ENCODE measurements at regions not wholly inside any gene's neighbourhood (a gene's known extent, or its start where the extent isn't known, plus 50 kb on each side); places are given as distances from the start of the nearest gene placed in this dataset.
"Not testable (repeated sequence)": the region's sequence is repeated elsewhere in the genome, so short reads cannot be mapped to it uniquely, and the experiment has no call there.

DNA sequence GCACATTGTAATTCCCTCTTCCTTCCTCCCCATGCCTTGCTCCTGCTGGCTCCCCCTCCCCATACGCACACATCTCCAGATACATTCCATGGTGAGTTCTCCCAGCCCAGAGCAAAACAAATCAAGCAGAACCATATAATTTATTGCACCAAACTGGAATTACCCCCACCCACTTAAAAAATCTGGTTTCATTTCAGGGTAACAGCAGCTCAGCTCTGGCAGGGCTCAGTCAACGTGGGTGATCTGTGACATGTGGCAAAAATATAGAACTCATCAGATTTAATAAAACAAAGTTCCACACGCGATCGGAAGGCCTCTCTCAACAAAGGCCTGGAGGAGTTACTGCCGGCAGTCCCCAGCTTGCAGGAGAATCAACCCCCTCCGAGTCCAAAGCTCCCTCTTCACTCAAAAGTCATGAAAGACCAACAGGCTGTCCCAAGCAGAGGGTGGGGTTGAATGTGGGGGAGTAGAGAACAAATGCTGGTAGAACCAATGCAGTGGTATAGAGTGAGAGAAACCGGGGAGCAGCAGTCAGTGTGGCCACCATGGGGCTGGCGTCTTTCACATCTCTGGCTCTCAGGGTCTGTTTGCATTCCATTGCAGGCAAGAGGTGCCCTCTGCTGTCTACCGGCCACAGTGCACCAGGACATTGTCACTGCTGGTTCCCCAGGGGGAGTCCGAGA, 323.3 kb upstream of the NT5E start:
- no peak for DNase-seq

DNA sequence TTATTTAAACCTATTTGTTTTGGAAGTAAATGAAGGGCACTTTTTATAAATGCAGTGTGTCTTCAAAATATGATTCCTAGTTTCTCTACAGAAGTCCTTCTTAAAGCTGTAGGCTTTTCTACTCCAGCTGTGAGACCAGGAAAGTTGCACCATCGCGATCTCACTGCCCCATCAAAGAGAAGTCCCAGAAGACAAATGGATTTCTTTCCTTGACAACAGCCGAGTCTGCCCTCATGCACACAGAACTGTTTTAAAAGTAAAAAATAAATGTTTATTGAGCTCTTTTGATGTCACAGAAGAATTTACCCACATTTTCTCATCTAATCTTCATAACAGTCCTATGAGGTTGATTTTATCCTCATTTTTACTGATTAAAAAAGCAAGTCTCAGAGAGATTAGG, 324.4 kb upstream of the NT5E start:
- no peak for DNase-seq

DNA sequence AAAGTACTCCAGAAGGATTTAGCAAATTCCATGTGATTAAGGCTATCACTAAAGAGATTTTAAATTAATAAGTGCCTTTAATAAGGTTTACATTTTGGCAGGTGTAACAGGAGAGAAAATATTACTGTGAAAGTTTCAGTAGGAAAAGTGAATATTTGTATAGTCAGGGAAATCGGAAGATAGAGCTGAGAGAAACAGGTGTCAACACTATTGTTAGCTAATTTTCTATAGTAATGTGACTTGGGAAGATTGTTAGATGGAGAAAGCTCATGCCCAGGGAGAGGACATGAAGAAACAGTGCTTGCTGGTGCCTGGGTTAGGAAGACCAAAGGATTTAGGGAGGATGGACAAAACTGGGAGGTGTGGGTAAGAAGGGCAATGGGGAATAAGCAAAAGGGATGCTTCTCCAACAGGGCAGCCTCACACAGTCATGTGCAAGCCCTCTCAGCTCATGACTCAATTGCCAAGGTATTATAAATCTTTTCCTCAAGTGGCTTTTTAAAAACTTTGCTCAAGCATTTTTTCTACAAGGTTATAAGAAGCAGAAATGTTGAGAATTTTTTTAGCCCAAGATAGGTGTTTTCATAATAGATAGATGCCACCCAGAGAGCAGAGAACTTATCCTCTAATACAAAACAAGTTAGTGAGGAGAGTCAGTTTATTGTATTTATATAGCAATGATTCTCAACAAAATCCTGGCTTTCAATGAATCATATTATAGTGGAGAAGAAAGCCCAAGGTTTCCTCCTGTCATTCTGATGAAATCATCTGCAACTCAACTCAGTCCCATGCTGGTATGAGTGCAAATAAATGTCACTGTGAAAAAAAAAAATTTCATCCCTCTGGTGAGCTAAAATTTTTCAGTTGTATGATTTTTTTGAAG, 325.2 kb upstream of the NT5E start:
- DNase-seq: no peak

DNA sequence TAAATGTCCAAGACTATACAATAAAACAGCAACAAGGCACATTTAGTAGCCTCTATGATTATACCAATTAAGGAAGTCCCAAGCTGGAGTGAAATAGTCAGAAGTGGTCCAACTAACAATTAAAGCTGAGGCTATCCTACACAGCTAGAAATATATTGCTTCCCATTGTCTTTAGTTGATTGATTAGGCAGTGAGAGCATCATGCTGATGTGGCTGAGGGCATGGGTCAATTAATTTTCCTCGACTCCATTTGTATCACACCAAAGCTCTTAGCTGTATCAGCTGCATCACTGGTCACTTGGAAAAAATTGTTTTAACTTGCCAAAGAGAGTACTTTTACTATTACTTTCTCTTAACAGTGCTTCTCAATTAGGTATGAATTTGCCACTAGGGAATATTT, 328.7 kb upstream of the NT5E start:
- DNase-seq: no peak

DNA sequence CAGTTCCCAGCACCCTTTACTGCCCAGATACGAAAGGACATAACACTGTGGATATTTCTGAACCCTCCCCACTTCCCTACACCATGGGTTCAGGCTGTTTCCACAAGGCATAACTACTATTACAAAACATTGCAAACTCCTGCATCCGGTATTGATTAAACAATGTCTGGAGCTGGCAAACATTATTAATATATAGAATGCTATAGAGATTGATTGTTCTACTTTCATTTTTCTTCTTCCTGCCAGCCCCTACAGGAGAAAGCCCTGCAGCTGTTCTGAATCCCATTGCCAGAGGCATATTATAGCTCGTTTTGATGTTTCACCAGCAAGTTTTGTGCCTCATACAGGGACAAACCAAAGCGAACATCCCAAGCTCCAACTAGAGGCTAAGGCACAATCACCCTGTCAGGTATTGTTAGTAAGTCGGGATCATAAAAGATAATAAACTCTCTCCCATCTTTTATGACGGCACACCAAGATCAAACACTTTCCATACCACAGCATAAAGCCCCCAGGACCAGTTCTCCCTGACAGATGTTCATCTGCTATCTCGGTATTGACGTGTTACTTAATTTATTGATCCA, 331.1 kb upstream of the NT5E start:
- DNase-seq: no peak

DNA sequence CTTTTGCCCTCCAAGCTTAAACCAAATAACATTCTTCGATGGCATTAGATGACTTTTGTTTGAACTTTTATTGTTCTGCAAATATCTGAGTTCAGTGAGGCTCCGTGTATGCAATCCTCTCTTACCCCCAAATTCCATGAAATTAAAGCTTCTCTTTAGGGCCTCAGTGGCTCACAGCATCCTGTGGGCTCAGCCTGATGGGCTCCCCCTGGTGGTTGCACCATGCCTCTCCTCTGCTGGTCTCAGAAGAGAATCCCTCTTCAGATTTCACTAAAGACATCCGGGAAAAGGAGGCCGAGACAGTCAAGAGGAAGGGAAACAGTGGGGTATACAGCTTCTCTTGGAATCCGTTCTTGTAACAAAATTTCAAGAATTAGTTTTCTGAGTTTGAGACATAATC, 331.6 kb upstream of the NT5E start:
- no peak for DNase-seq

DNA sequence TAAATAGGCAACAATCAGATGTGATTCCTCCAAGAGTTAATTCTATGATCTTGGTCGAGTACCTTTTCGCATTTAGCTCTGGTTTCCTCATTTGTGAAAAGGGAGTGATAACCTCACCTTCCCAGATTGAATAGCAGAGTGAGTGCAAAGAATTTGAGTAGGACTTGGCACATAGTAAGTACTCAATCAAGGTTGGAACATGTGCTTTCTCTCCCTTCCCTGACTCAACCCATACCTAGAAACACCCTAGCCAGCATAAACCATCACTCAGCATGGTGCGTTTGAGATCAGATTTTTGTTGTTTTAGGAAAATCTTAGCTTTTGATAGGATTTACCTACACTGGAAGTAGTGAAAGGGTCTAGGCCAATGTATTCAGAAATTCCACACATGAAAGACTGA, 333.4 kb upstream of the NT5E start:
- no peak for DNase-seq

DNA sequence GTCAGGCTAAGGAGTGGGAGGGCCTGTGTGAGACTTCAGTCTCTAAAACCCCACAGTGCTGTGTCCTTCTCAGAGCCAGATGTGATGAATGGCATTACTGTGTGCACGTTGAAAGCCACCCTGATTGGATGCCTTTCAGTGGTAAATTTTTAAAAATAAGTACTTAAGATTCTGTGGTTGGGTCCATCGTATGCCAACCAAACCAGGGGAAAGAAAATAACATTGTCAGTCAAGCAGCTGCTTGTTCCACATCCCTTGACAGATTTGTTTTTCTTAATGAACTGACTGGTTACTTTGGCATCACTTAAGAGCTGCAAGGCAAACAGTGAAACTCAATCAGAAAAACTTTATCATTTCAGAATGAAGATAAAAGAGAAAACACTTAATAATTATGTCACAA, 334.0 kb upstream of the NT5E start:
- DNase-seq: no peak

DNA sequence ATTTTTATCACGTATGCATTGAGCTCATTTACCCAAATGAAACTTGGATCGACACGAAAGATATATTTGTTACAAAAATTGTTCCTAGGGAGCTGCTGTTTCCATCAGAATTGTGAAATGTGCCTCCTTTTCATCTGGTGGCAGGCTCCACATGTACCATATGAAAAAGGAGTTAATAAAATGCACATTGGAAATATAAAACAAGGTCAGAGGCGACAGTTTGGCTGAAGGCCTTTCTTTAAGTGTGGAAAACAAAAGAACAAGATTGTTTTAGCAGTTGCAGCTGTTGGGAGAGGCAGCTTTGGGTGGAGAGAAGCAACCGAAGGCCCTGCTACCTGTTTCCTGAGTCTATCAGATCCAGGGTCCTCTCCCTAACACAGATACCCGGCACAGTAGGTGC, 334.5 kb upstream of the NT5E start:
- DNase-seq: no peak

DNA sequence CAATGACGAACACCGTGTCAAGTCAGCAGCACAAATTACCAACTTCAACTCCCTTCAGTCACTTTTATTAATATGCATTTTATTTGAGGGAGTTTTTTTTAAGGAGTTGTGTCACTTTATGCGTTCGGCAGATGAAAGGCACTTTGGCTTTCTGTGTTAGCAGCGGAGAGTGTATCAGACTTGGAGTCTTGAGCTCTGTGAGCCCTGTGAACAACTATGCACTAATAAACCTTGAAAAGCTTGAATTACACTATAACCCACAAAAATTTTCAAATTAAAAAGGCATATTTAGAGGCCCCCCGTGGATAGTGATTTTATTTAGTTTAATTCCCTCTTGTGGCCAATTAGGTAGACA, 335.3 kb upstream of the NT5E start:
- no peak for DNase-seq

DNA sequence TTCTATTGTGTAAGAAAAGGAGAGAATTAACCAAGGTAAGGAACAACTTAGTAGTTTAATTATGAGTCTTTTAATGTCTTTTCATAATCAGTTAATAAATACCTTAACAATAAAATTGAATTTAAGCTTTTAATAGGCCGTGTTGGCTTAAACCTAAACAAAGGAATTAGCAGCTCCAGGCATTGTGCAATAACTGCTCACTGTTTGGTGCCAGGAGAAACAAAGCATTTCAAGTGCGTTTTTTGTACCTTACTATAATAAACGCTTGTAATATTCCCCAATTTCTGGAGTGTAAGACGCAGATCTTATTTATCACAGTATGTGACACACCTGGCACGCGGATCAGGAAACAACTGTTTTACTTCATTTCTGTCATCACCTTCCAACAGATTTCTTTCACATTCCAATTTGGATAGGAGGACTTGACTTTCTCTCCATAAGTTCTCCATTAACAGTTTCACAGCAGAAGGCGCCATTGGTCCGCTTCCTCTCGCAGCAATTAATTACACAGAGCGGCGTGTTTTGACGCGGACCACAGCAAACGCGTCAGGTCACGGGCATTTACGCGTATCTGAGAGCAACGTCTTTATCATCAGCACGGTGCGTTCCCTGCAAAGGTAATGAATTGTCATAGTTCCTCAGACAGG, 335.8 kb upstream of the NT5E start:
- no peak for DNase-seq

DNA sequence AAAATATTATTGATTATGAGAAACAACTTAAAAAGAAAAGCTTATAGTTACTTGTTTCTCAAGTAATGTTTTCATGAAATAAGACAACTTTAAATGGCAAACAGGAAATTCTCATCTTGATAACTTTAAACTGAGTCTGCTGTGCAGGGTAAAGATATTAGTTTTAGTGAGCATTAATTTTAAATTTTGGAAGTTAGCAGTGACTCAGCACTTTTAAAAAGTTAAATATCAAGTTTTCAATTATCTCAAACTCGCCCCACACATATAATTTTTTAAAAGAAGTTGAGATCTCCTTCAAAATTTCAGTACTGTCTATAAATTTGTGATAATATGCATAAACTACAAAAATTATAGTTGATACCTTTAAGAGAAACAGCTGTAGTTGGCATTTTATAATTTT, 337.3 kb upstream of the NT5E start:
- DNase-seq: no peak

DNA sequence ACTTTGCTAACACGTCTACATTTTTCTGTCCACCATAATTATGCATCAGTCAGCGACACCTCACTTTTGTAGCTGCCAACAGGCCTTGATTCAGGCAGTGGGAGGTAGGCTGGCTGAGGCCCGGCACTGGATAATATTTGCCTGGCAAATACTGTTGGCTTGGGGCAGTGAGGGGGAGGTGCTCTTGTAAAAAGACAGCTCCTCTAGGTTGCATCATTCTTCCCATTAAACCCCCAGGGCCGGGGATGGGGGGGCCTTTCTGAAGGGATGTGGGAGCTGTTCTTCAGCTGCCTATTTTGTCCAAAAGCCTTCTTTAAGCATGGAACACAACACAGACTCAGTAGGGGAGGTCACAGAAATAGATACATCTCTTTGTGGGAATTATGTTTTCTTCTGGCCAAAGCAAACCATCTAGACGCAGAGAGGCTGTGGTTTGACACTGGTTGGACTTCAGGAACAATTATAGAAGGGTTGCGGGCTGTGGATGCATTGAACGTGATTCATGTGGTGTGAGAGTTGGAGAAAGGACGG, 338.3 kb upstream of the NT5E start:
- no peak for DNase-seq

DNA sequence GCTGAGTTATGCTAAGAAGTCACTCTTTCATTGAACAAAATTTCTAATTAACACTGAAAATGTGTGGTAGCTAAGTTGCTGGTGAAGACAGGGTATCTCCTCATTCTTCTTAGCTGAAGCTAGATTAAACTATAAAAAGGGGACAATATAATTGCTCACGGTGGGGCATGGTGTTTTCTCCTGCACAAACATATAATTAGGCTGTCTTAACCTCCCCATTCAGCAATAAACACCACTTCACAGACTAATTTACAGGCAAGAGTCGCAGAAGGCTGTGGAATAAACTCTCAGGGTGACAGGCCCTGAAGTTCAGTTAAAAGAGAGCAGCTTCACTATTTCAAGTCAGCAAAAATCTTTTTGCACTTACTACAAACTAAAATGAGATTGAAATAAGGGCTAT, 338.9 kb upstream of the NT5E start:
- no peak for DNase-seq

DNA sequence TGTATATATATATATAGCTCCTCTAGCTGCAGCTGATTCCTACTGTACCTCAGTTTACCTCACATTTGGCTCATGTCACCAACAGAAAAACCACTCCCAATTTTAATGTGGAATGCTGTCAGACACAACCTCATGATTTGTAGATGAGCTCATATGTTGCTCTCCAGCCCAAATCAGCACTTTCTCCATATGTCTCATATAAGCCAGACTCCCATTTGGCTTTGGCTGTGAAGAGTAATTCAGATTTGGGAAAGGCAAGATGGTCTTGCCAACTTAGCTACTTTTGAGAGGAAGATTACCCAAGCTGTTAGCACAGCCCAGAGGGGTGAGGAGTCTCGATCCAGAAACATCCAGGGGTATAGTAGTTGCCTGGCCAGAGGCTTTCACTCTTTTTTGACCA, 342.2 kb upstream of the NT5E start:
- DNase-seq: no peak

DNA sequence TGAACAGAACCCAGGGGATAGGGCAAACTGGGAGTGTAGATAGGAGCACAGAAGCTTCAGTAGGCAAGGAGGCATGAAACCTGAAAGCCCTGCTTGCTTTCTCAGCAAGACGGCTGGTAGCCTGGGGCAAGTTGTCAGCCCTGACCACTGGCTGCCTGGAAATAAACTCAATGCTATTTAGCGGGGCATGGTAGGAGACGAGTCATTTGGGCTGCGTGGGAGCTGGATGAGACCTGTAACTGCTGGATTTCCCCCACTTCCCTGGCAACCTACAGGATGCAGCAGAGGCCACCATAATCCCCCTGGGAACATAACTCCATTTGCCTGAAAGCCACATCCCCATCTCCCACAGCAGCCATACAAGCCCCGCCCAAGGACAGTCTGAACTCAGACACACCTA, 332.6 kb upstream of the TBX18 start:
- no peak for DNase-seq

DNA sequence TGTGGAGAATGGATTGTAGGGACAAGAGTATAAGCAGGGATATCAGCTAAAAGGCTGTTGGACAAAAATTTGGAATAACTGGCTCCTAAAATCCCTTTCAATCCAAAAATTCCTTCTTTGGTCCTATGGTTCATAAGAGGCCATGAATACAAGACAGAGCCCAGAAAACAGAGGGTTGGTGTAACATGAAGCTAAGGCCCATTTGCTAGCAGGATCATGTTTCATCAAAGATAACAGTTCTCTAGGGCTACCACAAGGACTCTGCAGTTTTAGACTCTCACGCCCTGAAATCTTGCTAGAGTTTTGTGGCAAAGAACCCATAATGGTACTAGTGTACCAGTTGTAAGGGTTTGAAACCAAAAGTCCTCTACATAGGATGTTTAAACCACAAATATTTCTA, 327.8 kb upstream of the TBX18 start:
- no peak for DNase-seq

DNA sequence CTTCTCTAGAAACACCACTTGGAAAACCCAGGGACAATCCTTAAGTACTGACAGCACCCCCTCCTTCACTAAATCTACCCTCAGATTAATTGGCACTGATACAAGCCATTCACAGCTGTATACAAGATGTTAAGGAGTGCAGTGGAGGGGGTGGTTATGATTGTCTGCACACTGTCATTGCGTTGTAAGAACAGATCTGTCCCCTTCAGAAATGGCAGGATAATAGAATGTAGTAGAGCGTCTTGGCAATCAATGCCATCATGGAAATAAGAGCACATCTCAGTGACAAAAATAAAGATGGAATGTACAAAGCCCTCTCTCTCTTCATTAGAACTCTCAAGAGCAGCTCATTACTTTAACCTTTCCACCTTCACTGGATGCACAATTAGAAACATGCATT, 324.9 kb upstream of the TBX18 start:
- no peak for DNase-seq

DNA sequence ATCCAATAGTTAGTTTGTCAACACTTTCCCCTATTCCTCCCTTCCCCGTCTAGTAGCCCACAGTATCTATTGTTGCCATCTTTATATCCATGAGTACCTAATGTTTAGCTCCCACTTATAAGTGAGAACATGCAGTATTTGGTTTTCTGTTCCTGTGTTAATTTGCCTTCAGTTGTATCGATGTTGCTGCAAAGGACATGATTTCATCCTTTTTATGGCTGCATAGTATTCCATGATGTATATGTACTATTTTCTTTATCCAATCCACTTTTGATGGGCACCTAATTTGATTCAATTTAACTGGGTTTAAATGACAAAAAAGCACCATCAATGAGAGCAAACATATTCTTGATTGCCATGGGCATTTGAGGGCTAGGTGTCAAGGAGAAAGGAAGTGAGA, 321.5 kb upstream of the TBX18 start:
- DNase-seq: no peak

DNA sequence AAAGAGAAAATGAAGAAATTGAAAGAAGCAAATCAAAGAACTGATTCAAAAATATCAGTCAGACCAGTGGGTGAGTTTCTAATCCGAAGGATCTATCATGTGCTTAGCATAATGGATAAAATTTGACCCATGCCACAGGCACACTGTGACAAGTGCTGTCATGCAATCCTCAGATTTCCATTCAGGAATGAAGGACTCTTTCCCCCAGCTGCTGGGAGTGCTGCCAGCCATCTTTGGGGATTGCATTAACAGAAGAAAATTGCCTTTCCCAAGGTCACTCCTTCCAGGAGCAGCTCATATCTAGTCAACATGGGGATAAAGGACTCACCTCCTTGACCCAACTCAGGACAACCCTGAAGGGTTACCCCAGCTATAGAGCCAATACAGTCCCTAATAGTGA, 316.7 kb upstream of the TBX18 start:
- no peak for DNase-seq

DNA sequence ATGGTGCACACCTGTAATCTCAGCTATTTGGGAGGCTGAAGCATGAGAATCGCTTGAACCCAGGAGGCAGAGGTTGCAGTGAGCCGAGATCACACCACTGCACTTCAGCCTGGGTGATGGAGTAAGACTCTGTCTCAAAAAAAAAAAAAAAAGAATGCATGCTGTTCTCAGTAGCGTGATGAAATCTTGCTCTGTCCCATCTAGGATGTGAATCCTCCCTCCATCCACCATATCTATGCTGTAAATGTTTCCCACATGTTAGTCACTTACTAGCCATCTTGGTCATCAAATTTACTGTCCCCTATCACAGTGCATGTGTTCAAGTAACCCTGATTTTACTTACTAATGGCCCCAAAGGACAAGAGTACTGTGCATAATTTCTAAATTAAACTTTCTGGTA, 315.4 kb upstream of the TBX18 start:
- no peak for DNase-seq

DNA sequence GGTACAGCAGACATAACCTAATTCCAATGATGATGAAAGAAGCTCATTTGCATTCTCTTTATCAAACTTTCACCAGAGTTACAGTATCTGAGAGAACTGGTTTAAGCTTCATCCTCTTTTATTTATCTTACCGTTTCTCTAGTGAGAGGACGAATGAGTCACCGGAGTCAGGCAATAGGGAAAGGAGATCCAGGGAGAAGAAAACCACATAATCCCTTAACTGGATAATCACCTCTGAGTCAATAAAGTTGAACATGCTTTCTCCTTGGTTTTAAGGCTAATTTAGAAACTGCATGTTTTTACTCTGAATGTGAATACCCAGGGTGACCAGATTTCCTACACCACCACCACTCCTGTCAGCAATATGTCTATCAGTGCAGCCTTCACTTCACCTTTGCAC, 313.7 kb upstream of the TBX18 start:
- DNase-seq: no peak

DNA sequence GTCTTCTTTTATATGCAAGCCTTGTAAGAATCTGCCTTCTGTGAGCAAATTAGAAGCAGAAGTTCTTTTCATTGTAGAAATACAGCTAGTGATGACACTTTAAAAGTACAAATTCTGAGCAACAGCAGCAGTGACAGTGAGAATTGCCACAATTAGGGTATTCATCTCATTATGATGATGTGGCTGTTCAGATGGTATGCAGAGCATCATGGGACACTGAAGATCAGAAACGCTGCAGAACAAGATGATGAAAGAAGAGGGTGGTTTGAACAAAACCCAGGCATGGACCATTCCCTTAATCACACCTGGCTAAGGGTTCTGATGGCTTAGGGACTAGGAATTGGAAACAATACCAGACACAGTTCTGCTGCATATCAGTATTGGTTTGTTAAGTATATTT, 312.7 kb upstream of the TBX18 start:
- DNase-seq: no peak

DNA sequence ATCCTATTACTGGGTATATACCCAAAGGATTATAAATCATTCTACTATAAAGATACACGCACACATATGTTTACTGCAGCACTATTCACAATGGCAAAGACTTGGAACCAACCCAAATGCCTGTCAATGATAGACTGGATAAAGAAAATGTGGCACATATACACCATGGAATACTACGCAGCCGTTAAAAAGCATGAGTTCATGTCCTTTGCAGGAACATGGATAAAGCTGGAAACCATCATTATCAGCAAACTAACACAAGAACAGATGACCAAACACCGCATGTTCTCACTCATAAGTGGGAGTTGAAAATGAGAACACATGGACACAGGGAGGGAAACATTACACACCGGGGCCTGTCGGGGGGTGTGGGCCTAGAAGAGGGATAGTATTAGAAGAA, 307.4 kb upstream of the TBX18 start:
- DNase-seq: not testable (repeated sequence)

Measured in inflammatory macrophage treated with lipopolysaccharide for 4 hours (primary cell).